Activated CD8-positive, alpha-beta memory T cell treated with anti-CD3 and anti-CD28 coated beads, Interleukin-2, amount 10 ng/mL, durations not matched to agents 7 days and 5 days (primary cell): ENCODE measurements at regions not wholly inside any gene's neighbourhood (a gene's known extent, or its start where the extent isn't known, plus 50 kb on each side); places are given as distances from the start of the nearest gene placed in this dataset.

Source experiments
- ATAC-seq: fragments of 150-1000 bp; cut with Tn5 transposase; one replicate; pipeline ENCODE4 v1.10.0; 2021; ENCODE audit warnings: moderate library complexity
- CTCF ChIA-PET: fragments of 350-600 bp; sonication (Branson Sonifier 250); formaldehyde crosslinking; loops from one replicate; lab custom pipeline; 2021; ENCODE audit warnings: antibody characterized with exemption; lab: Charles Lee
- DNase-seq: peaks from one replicate; pipeline ENCODE4 v3.0.0-alpha.2; 2020
- H3K27ac Mint-ChIP-seq: one replicate; pipeline ENCODE4 v1.8.0; 2021; ENCODE audit warnings: mild to moderate bottlenecking, mixed read lengths
- H3K27me3 Mint-ChIP-seq: one replicate; pipeline ENCODE4 v1.8.0; 2021; ENCODE audit warnings: mixed read lengths
- H3K36me3 Mint-ChIP-seq: one replicate; pipeline ENCODE4 v1.8.0; 2021; ENCODE audit warnings: mild to moderate bottlenecking, mixed read lengths
- H3K4me1 Mint-ChIP-seq: one replicate; pipeline ENCODE4 v1.8.0; 2021; ENCODE audit warnings: mixed read lengths
- H3K4me3 Mint-ChIP-seq: one replicate; pipeline ENCODE4 v1.8.0; 2021; ENCODE audit warnings: mild to moderate bottlenecking, moderate library complexity, mixed read lengths
- H3K9me3 Mint-ChIP-seq: one replicate; pipeline ENCODE4 v1.8.0; 2022; ENCODE audit warnings: low read depth, mixed read lengths

DNA sequence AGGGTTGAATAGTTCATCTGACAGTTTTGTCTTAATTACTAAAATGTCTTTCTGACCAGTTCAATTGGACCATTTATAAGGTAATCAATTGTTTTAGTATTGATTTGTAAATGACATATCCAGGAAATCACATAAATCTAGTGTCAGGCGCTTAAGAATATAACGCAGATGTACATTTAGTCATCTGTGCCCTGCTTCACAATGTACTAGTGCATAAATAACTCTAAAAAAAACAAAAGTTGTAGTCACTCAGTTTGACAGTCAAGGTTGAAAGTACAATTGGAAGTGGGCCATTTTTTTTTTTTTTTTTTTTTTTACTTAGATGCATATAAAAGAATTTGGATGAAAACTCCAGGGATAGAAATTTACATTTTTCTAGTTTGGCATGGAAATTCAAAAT, 490.4 kb downstream of the PTPRC start:
- H3K4me3 Mint-ChIP-seq = no peak overlapping the region
- CTCF ChIA-PET = no interaction called here
- H3K27me3 Mint-ChIP-seq = peaks cover 2% of the 10 kb centered on the region
- H3K36me3 Mint-ChIP-seq = peaks cover 1% of the 10 kb centered on the region
- peaks cover 2% of the 10 kb centered on the region for H3K9me3 Mint-ChIP-seq
- no peaks in the 10 kb centered on the region for H3K4me1 Mint-ChIP-seq
- ATAC-seq (no peak), DNase-seq (no peak)
- no peak overlapping the region for H3K27ac Mint-ChIP-seq

DNA sequence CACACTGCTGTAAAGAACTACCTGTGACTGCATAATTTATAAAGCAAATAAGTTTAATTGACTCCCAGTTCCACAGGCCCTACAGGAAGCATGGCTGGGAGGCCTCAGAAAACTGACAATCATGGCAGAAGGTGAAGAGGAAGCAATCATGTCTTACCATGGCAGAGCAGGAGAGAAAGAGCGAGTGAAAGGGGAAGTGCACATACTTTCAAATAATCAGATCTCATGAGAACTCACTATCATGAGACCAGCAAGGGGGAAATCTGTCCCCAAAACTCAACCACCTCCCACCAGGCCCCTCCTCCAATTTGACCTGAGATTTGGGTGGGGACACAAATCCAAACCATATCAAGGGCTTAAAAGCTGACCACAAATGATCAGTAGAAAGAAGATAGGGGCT, 493.2 kb downstream of the PTPRC start:
- no peak overlapping the region for H3K27ac Mint-ChIP-seq
- no peak overlapping the region for H3K4me3 Mint-ChIP-seq
- CTCF ChIA-PET = no interaction called here
- H3K36me3 Mint-ChIP-seq = peaks cover 1% of the 10 kb centered on the region
- DNase-seq (no peak), ATAC-seq (no peak)
- H3K9me3 Mint-ChIP-seq = peaks cover 2% of the 10 kb centered on the region
- H3K27me3 Mint-ChIP-seq = peaks cover 2% of the 10 kb centered on the region
- H3K4me1 Mint-ChIP-seq = peaks cover under 1% of the 10 kb centered on the region

DNA sequence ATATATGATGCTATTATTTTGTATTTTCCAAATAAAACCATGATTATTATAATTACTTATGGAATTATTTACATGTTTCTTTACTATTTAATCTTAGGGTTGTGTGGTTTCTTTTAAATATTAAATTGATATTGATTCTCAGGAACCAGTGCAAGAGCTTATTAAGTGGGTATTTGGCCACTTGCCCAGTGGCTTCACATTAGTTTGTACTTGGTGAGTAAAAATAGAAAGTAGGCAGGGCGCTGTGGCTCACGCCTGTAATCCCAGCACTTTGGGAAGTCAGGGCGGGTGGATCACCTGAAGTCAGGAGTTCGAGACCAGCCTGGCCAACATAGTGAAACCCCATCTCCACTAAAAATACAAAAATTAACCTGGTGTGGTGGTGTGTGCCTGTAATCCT, 497.1 kb downstream of the PTPRC start:
- H3K36me3 Mint-ChIP-seq = peaks cover 1% of the 10 kb centered on the region
- peaks cover 2% of the 10 kb centered on the region for H3K9me3 Mint-ChIP-seq
- no peak for DNase-seq
- no peaks in the 10 kb centered on the region for H3K27me3 Mint-ChIP-seq
- no peak for ATAC-seq
- H3K4me3 Mint-ChIP-seq = no peak overlapping the region
- H3K27ac Mint-ChIP-seq = no peak overlapping the region
- CTCF ChIA-PET = no interaction called here
- peaks cover 6% of the 10 kb centered on the region for H3K4me1 Mint-ChIP-seq

DNA sequence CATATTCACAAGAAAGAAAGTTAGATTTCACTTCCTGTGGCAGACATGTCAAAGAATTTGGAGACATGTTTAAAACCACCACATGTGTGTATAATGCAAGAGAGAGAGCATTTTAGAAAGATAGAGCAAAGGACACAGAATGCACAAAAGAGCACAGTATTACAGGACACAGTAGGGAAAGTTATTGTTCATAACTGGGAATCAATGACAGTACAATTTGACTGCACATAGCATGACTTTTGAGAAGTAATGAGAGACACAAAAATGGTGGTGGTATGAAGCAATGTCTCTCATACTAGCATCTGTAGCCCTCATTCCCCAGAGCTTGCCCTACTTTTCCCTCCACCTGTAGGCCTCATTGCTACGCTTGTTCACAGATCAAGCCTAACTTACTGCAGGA, 499.2 kb downstream of the PTPRC start:
- H3K36me3 Mint-ChIP-seq = peaks cover 2% of the 10 kb centered on the region
- CTCF ChIA-PET = no interaction called here
- H3K4me1 Mint-ChIP-seq = peaks cover 6% of the 10 kb centered on the region
- no peak for ATAC-seq
- no peak overlapping the region for H3K27ac Mint-ChIP-seq
- H3K9me3 Mint-ChIP-seq = no peaks in the 10 kb centered on the region
- DNase-seq = no peak
- no peak overlapping the region for H3K4me3 Mint-ChIP-seq
- H3K27me3 Mint-ChIP-seq = peaks cover 2% of the 10 kb centered on the region

DNA sequence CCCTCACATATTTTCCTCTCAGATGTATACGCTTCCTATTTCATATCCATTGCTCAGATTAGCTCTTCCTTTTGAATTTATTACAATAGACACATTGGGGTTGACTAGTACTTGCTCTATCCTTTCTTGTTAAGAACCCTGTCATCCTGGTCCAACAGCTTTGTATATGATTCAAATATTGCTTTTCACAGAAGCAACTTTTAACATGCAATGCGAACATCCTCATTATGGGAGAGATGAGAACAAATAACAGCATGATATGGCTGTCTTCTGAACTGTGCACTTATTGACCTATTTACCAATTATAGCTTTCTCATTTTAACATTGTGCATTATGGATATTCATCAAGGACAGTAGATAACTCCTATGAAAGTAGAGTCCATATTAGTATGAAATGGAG, 510.8 kb downstream of the PTPRC start:
- H3K36me3 Mint-ChIP-seq = no peaks in the 10 kb centered on the region
- H3K4me3 Mint-ChIP-seq = no peak overlapping the region
- CTCF ChIA-PET = no interaction called here
- ATAC-seq = no peak
- no peak for DNase-seq
- no peaks in the 10 kb centered on the region for H3K9me3 Mint-ChIP-seq
- no peak overlapping the region for H3K27ac Mint-ChIP-seq
- no peaks in the 10 kb centered on the region for H3K4me1 Mint-ChIP-seq
- H3K27me3 Mint-ChIP-seq = peaks cover 23% of the 10 kb centered on the region

DNA sequence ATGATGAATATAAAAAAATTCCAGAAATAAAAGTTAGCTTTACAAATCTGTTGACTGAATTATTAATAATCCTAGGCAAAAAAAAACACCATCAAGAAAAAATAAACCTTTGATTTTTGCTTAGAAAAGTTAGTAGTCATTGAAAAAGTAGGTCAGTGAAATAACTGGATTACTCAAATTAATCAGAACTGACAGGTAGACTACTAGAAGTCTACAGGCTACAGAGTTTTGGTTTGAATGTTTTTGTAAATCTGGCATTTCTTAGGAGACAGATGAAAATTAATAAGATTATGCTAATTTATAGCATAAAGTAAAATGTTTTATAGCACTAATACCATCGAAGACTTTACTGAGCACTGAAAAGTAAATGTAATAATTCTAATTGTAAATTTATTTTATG, 511.9 kb downstream of the PTPRC start:
- H3K27me3 Mint-ChIP-seq = peaks cover 19% of the 10 kb centered on the region
- no peaks in the 10 kb centered on the region for H3K4me1 Mint-ChIP-seq
- CTCF ChIA-PET = no interaction called here
- H3K36me3 Mint-ChIP-seq = peaks cover under 1% of the 10 kb centered on the region
- no peak overlapping the region for H3K27ac Mint-ChIP-seq
- no peak overlapping the region for H3K4me3 Mint-ChIP-seq
- no peaks in the 10 kb centered on the region for H3K9me3 Mint-ChIP-seq
- ATAC-seq (no peak), DNase-seq (no peak)

DNA sequence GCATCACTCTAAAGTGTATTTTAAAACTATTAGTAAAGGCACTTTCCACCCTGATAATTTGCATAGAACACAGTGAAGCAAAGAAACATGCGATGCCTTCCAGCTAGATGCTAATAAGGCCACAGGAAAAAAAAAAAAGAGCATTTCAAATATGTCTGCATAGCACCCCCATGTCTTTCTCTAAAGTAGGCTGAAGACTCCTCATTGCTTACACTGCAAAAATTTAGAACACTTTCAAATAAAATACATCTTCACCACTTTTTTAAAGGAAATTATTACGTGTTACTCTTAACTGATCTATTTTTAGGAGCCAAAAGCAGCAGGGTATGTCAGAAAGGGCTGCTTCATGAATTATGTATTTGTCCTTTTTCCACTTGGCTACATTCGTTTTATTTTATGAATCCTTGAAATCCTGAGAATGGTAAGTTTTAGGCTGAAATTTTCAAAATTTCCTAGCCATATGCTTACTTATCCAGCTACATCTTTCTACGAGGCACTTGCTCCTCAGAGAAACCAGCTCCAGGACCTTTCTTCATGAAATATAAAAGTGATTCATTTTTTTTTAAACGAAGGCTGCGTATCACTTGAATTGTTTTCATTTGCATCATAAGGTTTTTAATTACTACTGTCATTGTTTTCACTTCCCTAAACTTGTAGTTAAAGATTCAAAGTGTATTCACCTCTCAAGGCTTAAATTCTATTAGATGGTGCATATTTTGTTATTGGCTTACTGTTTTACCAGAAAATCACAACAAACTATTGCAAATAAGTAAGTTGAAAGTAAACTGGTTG, 513.0 kb downstream of the PTPRC start:
- CTCF ChIA-PET = no interaction called here
- Mint-ChIP-seq H3K4me1 (no peaks in the 10 kb centered on the region), H3K4me3 (no peak overlapping the region), H3K36me3 (peaks cover 4% of the 10 kb centered on the region), H3K9me3 (no peaks in the 10 kb centered on the region), H3K27me3 (peaks cover 17% of the 10 kb centered on the region), H3K27ac (no peak overlapping the region)
- no peak for ATAC-seq
- no peak for DNase-seq

DNA sequence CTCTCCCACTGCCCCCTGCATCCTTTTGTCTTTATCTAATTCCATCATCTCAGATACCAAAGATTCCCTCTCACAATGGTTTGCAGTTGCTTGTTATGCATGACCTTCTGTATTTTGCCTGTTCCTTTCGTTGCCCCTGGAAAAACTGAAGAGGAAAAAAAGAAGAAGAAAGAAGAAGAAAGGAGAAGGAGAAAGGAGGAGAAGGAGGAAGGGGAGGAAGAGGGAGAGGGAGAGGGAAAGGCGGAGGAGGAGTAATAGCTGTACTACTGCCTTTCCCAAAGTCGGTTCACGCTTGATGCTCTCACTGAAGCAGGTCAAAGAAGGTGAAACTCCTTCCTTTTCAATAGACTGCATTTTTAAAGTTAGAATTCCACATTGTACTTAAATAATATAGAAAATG, 513.8 kb downstream of the PTPRC start:
- CTCF ChIA-PET = no interaction called here
- peaks cover 4% of the 10 kb centered on the region for H3K36me3 Mint-ChIP-seq

DNA sequence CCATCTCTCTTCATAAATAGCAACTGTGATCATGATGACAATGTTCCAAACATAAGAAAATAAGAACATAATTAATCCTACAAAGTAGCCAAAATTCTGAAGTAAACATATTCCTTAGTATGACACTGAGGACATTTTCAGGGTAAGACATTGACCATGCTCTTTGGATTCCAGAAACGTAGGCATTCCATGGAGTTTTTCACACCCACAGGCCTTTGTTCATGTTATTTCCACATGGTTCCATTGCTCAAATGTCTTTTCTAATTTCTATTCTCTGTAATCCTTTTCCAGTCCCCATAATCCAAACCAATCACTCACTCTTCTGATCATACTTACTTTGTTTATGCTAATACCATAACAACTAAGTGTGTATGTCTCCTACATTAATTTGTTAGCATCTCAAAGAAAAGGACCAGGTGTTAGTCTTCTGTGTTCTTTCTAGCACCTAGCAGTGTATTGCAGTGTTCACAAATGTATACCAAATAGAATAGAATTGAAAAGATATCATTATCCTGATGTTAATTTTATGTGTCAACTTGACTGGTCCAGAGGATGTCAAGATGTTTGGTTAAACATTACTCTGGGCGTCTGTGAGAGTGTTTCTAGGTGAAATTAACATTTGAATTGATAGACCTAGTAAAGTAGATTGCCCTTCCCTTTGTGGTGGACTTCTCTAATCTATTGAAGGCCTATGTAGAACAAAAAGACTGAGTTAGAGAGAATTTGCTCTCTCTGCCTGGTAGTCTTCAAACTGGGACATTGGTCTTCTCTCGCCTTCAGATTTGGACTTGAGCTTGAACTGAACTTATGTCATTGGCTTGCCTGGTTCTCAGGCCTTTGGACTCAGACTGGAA, 516.6 kb downstream of the PTPRC start:
- DNase-seq (no peak), ATAC-seq (no peak)
- CTCF ChIA-PET = no interaction called here
- Mint-ChIP-seq H3K4me1 (peaks cover under 1% of the 10 kb centered on the region), H3K27me3 (peaks cover 12% of the 10 kb centered on the region), H3K27ac (no peak overlapping the region), H3K36me3 (peaks cover 5% of the 10 kb centered on the region), H3K9me3 (no peaks in the 10 kb centered on the region), H3K4me3 (no peak overlapping the region)

More for the DNA sequence above, 513.8 kb downstream of the PTPRC start:
- DNase-seq (no peak), ATAC-seq (no peak)
- Mint-ChIP-seq H3K4me1 (no peaks in the 10 kb centered on the region), H3K9me3 (no peaks in the 10 kb centered on the region), H3K4me3 (no peak overlapping the region), H3K27me3 (peaks cover 17% of the 10 kb centered on the region), H3K27ac (no peak overlapping the region)

DNA sequence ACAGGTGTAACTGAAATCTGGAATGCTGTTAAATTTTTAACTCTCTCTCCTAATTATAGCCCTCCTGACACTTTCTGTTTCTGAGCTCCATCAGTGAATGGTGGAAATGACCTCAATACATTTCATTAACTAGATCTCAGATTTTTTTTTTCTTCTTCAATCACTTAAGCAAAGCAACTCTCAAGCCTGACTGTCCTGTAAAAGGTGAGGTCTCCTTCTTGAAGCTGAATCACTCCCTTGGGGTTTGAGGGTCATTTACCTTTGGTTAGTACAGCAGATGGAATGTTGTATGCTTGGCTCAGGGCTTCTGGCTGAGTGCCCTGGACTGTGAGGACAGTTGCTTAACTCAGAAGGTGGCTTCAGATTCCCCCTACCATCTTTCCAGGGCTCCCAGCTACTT, 518.7 kb downstream of the PTPRC start:
- H3K27ac Mint-ChIP-seq = no peak overlapping the region
- peaks cover 2% of the 10 kb centered on the region for H3K9me3 Mint-ChIP-seq
- H3K4me3 Mint-ChIP-seq = no peak overlapping the region
- no peak for DNase-seq
- peaks cover 7% of the 10 kb centered on the region for H3K36me3 Mint-ChIP-seq
- ATAC-seq = no peak
- CTCF ChIA-PET = no interaction called here
- peaks cover 13% of the 10 kb centered on the region for H3K4me1 Mint-ChIP-seq
- H3K27me3 Mint-ChIP-seq = peaks cover 7% of the 10 kb centered on the region

DNA sequence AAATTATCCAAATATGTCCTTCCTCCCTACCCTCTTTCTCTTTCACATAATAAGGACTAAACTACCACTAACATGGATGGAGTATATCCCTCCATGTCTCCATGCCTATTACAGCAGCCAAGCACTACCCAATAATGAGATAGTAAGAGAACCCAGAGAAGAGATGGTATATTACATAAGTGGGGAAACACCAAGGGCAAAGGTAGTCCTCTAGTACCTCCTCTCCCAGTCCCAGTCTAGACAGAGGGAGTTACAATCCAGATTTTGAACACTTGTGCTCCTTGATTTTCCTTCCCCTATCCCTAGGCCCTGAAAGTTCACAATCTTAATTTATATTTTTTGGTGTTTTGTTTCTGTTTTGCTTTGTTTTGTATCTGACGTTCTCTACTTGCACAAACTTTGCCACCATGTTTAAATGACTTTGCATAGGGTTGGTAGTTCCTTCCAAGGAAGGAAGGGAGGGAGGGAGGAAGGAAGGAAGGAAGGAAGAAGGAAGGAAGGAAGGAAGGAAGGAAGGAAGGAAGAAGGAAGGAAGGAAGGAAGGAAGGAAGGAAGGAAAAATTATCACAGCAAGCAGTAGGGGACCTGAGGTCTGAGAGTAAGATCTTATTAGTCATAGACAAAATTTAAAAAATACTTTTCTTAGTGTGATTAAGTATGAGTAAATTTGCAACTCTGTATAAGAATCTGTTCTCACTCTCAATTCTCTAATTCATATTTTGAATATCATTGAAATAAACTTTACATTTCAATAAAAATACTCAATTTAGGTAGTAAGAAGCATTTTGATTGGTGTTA, 521.9 kb downstream of the PTPRC start:
- H3K4me3 Mint-ChIP-seq = no peak overlapping the region
- ATAC-seq = no peak
- H3K4me1 Mint-ChIP-seq = peaks cover 33% of the 10 kb centered on the region
- CTCF ChIA-PET = no interaction called here
- peaks cover 2% of the 10 kb centered on the region for H3K27me3 Mint-ChIP-seq
- H3K36me3 Mint-ChIP-seq = peaks cover 7% of the 10 kb centered on the region
- H3K27ac Mint-ChIP-seq = no peak overlapping the region
- H3K9me3 Mint-ChIP-seq = peaks cover 4% of the 10 kb centered on the region
- DNase-seq = no peak

DNA sequence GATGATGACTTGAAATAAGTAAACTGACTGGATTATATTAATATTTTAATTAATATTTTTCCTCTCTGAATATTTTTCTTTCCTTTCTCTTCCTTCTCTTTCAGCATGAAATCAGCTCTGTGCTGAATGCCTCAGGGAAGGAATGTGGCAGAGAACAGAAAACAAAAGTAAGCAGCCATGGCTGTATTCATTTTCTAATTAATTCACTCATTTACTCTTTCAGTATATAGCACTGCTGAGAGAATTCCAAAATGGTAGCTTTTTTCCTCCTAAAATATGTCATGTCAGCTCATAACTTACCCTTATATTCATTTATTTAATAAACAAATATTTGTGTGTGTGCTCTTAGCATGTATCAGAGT, 522.5 kb downstream of the PTPRC start:
- Mint-ChIP-seq H3K4me3 (no peak overlapping the region), H3K9me3 (peaks cover 4% of the 10 kb centered on the region), H3K36me3 (peaks cover 6% of the 10 kb centered on the region), H3K27ac (no peak overlapping the region), H3K27me3 (peaks cover 3% of the 10 kb centered on the region), H3K4me1 (peaks cover 33% of the 10 kb centered on the region)
- no peak for DNase-seq
- no peak for ATAC-seq
- CTCF ChIA-PET = interaction anchor here (1.5 kb wide), 1 partner anchor 82 kb away, joined by 5 read pairs; no protein-coding TSS in a partner anchor

DNA sequence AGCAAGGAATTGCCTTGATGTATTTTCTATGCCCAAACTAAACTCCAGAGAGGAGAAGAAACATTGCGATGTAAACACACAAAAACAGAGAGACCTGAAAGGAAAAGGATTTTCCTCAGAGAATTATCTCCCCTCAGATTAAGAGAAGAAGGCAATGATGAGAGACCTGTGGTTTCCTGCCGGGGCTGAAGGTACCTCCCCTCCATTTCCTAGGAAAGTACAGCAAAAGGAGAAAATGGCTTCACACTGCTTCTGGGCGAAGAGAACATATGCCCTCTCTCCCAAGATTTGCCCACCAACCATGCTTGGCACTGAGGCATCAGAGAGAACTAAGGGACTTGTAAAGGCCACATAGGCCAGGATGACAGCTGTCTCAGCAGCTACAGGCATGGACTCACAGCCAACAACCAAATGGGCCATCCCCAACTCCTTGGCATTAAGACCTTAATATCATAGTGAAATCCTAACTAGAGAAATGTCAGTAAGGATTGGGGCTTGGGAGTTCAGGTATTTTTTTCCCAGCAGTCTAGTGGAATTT, 523.0 kb downstream of the PTPRC start:
- Mint-ChIP-seq H3K4me3 (no peak overlapping the region), H3K9me3 (peaks cover 4% of the 10 kb centered on the region), H3K27me3 (peaks cover 3% of the 10 kb centered on the region), H3K36me3 (peaks cover 4% of the 10 kb centered on the region), H3K4me1 (peaks cover 33% of the 10 kb centered on the region), H3K27ac (no peak overlapping the region)
- DNase-seq (no peak), ATAC-seq (no peak)
- CTCF ChIA-PET = interaction anchor here (1.5 kb wide), 1 partner anchor 81 kb away, joined by 5 read pairs; no protein-coding TSS in a partner anchor
